Liver (tissue), 3 donors: ENCODE measurements at regions not wholly inside any gene's neighbourhood (a gene's known extent, or its start where the extent isn't known, plus 50 kb on each side); places are given as distances from the start of the nearest gene placed in this dataset.
"Not testable (repeated sequence)": the region's sequence is repeated elsewhere in the genome, so short reads cannot be mapped to it uniquely, and the experiment has no call there.

Source experiments
- EGR1 ChIP-seq, 2 donors: IDR thresholded peaks; 2 replicates each; pipeline ENCODE4 v1.6.1; 2016 to 2018; ENCODE audit warnings: antibody characterized with exemption in 2 of 2, low read depth in 2 of 2
- JUND ChIP-seq, 2 donors: IDR thresholded peaks; 2 replicates each; pipeline ENCODE4 v1.6.1; 2016; ENCODE audit warnings: antibody characterized with exemption in 2 of 2
- SP1 ChIP-seq: IDR thresholded peaks from 2 replicates; pipeline ENCODE4 v1.6.1; 2018; ENCODE audit warnings: antibody characterized with exemption, mild to moderate bottlenecking
- TF ChIP-seq, protein P1 (sequence below): fragments of 150-350 bp; IDR thresholded peaks from 2 replicates; pipeline ENCODE4 v1.5.1; 2017; ENCODE audit warnings: improper control_type of control experiment, low read depth, low read length; ENCODE audit not compliant: missing input control
- donor health status: healthy.
- donor health status: healthy.

DNA sequence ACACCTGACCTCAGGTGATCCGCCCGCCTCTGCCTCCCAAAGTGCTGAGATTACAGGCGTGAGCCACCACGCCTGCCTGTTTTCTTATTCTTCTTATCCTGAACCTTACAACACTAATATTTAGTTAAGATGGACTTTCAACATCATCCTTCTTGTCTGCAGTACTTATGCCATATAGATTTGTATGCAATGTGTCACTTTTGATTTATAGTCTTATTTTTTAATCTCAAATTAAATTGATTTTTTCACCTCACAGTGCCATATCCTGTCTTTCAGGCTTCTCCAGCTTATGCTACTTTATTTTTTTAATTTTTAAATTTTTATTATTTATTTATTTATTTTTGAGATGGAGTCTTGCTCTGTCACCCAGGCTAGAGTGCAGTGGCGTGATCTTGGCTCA, 149.6 kb downstream of the TFAP2B start:
- TF ChIP-seq, protein P1, sequence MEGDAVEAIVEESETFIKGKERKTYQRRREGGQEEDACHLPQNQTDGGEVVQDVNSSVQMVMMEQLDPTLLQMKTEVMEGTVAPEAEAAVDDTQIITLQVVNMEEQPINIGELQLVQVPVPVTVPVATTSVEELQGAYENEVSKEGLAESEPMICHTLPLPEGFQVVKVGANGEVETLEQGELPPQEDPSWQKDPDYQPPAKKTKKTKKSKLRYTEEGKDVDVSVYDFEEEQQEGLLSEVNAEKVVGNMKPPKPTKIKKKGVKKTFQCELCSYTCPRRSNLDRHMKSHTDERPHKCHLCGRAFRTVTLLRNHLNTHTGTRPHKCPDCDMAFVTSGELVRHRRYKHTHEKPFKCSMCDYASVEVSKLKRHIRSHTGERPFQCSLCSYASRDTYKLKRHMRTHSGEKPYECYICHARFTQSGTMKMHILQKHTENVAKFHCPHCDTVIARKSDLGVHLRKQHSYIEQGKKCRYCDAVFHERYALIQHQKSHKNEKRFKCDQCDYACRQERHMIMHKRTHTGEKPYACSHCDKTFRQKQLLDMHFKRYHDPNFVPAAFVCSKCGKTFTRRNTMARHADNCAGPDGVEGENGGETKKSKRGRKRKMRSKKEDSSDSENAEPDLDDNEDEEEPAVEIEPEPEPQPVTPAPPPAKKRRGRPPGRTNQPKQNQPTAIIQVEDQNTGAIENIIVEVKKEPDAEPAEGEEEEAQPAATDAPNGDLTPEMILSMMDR = not testable (repeated sequence)
- not testable (repeated sequence) for TF ChIP-seq JUND (IDR thresholded peaks at IDR 0.05); SP1; EGR1 (IDR thresholded peaks at IDR 0.05; ENCODE audit: low read depth in 2 of 2)
